NCI-H526 (cell line): ENCODE measurements at regions not wholly inside any gene's neighbourhood (a gene's known extent, or its start where the extent isn't known, plus 50 kb on each side); places are given as distances from the start of the nearest gene placed in this dataset.
"Not testable (repeated sequence)": the region's sequence is repeated elsewhere in the genome, so short reads cannot be mapped to it uniquely, and the experiment has no call there.

Experiments
- DNase-seq, 2 experiments: peaks; one replicate each; lab custom pipeline; 2025; lab: John Stamatoyannopoulos, UW

DNA sequence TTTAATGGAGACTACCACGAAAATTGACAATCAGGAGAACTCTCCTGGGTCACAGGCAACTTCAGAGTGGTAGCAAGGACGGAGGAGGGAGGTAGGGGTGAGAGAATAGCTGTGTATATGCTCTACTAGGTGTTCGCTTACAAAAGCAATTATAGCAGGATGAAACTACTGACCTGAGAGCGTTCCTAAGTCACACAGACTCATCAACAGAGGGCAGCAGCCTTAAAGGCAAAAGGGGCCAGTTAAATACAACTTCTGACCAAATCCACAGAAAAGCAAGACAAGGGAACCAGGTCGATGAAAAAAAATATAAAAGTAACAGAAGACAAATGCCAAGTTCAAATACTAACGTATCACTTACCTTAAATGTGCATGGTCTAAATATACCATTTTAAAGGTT is 894.6 kb downstream of the PLOD2 start:
- DNase-seq = peak in 1 of 2 experiments; percentile 20

DNA sequence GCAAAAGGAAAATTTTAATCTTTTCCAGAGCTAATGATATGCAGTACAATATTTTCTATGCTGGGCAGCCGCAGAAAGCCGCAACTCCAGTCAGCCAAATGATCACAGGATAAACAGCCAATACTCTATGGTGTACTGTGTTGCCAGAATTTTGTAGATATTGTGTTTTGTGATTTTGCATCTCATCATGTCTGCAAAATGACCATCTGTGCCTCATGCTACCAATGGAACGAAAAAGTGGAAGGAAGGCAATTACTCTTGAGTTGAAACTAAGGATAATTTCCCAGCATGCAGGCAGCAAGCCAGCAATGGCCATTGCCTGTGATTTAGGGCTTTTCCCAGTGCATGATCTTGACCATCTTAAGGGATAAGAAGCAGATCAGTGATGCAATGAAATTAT is 891.9 kb downstream of the PLOD2 start:
- no peak for DNase-seq

DNA sequence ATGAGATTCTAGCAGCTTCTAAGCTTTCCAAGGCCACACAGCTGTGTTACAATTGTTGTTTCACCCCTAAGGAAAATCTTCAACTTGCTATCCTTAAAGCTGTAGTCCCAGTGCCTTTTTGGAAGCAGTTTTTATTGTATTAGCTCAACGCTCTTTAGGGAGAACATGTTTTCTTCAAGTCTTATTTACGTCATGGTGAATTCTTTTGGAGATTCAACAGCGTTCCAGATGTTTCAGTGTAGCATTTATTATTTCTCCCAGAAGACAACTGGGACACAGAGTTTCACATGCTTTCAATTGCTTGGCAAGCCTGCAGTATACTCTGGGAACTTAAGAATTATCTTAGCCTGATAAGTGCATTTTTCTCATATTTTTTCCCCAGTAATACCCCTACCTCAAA is 888.3 kb downstream of the PLOD2 start:
- DNase-seq = no peak

DNA sequence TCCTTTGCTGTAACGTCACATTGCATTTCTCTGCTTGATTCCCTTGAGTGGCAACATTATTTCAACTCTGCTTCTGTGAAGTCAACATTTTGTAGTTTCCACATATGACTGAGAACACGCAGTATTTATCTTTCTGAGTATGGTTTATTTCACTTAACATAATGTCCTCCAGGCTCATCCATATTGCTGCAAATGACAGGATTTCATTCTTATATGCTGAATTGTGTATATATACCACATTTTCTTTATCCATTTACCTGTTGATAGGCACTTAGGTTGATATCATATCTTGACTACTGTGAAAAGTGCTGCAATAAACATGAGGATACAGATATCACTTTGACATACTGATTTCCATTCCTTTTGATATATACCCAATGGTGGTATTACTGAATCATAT is 878.5 kb downstream of the PLOD2 start:
- DNase-seq = no peak

DNA sequence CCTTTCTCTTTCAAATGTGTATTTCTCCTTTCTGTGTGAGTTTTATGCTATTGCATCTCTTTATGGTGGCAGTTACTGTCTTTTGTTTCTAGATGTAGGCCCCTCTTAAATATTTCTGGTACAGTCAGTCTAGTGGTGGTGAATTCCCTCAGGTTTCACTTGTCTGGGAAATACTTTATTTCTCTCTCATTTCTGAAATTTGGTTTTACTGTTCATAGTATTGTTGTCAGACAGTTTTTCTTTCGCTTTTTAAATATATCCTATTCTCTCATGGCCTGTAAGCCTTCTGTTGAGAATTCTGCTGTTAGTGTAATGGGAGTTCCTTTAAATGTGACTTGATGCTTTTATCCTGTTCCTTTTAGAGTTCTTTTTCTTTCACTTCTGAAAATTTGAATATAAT is 874.0 kb downstream of the PLOD2 start:
- DNase-seq = no peak

DNA sequence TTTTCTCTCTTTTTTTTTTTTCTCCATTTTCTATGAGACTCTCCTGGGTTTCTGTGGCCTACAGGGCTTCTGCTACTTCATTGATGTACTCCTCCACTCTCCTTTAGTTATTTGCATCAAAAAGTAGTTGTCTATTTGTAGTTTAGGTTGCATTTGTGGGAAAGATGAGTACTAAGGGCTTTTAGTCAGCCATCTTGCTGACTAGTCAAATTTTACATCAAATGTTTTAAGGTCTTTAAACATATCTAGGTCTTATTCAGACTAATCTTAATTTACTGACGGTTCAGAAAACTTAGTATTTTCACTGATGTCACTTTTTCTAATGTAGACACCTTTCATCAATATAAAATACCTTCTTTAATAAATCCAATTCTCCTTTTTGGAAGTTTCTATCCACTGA is 871.0 kb downstream of the PLOD2 start:
- no peak for DNase-seq

DNA sequence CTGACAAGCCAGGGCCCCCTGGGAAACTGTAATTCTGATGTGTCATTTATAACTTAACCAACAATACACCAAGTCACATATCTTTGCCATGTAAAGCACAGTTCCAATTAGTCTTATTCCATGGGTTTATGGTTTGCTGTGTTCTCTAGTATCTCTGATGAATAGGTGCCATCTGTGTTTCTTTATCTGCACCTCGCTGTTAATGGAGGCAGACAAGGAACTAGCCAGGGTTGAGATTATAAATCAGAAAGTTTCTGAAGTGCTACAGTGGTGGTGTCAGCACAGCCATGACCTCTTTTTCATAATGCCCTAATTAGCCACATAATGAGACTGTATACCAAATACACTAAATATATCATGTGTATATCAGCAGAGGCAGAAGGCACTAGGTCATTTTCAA is 866.4 kb downstream of the PLOD2 start:
- no peak for DNase-seq

DNA sequence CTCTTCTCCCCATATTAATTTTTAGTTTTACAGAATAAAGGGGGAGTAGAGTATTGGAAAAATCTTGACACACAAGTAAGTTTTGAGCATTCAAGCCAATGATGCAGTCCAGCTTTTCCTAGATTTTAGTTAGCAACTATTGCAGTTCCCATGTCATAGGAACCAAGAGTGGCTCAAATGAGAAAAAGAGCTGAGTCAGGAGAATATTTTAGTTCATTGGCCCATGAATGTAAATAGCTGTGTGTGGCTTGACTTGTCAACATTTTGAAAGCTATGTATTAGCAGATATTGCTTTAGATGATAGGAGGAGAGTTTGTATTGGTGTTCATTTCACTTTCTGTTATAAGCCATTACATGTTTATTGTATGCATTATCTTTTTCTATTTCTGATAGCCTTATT is 853.7 kb downstream of the PLOD2 start:
- DNase-seq = no peak

DNA sequence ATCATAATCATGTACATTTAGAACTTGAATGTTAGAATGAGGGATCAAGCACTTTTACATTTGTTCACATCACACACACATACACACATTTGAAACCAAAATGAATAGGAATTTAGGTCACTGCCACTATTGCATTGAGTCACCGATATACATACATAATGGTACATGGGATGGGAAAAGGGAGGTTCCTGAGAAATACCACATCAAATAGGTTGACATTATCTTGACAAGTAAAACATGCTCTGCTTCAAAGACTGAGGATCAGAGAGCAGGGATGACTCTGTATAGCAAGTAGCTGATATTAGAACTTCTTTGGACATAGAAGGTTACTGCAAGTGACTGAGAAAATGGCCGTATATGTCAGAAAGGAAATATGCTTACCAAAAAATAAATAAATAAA is 847.2 kb downstream of the PLOD2 start:
- DNase-seq = no peak

DNA sequence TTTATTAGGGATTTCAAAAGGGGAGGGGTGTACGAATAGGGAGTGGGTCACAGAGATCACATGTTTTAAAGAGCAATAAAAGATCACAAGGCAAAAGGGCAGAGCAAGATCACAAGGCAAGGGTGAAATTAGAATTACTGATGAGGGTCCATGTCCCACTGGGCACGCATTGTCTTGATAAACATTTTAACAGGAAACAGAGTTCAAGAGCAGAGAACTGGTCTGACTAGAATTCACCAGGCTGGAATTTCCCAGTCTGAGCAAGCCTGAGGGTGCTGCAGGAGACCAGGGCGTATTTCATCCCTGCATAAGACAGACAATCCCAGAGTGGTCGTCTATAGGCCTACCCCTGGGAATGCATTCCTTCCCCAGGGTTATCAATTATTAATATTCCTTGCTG is 844.7 kb downstream of the PLOD2 start:
- not testable (repeated sequence) for DNase-seq

DNA sequence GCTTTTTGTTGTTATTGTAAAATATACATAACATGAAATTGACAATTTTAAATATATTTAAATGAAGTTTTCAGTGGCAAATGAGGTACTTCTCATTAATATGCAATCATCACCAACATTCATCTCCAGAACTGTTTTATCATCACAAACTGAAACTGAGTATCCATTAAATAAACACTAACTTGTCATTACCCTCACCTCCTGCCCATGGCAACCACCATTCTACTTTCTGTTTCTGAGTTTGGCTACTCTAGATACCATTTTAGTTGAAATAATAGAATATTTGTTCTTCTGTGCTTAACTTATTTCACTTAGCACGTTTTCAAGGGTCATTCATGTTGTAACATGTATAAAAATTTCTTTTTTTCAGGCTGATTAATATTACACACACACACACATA is 834.3 kb downstream of the PLOD2 start:
- no peak for DNase-seq

DNA sequence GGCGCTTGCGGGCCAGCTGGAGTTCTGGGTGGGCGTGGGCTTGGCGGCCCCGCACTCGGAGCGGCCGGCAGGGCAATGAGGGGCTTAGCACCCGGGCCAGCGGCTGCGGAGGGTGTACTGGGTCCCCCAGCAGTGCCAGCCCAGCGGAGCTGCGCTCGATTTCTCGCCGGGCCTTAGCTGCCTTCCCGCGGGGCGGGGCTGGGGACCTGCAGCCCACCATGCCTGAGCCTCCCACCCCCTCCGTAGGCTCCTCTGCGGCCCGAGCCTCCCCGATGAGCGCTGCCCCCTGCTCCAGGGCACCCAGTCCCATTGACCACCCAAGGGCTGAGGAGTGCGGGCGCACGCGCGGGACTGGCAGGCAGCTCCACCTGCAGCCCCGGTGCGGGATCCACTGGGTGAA is 827.6 kb downstream of the PLOD2 start:
- not testable (repeated sequence) for DNase-seq

DNA sequence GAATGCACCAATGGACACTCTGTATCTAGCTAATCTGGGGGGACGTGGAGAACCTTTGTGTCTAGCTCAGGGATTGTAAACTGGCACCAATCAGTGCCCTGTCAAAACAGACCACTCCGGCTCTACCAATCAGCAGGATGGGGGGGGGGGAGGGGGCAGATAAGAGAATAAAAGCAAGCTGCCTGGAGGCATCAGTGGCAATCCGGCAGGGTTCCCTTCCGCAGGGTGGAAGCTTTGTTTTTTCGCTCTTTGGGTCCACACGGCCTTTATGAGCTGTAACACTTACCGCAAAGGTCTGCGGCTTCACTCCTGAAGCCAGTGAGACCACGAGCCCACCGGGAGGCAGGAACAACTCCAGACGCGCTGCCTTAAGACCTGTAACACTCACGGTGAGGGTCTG is 827.1 kb downstream of the PLOD2 start:
- DNase-seq = no peak

DNA sequence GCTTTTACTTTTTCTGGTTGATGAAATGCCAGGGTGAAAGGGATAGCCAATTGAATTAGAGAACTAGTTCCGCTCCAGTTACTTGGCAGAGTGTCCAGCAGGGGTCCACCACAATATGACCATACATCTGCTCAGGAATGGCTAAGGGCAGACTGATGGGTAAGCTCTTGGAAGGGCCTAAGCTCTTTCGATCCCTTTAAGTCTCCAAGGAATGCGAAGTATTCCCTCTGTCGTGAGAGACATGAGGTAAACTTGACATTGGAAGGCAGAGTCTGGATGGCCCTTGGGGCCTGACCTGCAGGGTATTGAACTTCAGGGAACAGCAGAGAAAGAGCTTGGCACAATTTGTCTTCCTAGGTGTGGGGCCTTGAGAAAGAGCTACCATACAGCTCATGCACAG is 805.8 kb downstream of the PLOD2 start:
- DNase-seq = no peak

DNA sequence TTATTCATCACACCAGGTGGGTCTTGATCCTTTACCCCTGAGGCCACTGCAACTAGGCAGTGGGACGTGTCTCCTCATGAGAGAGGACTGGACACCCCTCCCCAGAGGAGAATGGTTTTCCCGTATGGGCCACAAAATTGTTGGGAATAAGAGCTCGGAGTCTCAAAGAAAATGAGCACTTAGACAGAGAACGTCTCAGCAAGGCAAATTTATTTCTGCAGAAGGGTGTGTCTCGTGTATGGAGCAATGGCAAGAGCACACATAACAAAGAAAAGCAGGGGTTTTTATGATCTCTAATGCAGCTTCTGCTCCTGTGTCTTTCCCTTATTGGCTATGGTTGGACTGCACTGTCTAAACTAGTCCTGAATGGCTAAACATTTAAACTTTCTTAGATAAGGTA is 803.5 kb downstream of the PLOD2 start:
- DNase-seq = no peak

DNA sequence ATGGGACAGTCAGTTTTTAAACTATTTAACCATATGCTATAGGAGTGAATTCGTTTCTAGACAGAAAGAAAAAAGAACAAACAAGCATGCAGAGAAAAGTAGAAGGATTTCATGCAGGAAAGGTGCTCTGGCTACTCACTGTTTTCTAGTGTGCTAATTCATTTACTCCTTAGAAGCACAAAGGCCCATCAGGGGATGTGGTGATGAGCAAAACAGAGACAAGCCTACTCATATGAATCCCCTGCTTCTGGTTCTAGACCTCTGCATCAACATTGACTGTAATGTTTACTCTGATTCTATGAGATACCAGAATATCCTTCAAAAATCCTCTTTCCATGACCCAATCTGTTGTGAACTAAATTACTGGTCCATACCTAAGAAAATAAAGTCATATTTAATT is 801.9 kb downstream of the PLOD2 start:
- DNase-seq = no peak

DNA sequence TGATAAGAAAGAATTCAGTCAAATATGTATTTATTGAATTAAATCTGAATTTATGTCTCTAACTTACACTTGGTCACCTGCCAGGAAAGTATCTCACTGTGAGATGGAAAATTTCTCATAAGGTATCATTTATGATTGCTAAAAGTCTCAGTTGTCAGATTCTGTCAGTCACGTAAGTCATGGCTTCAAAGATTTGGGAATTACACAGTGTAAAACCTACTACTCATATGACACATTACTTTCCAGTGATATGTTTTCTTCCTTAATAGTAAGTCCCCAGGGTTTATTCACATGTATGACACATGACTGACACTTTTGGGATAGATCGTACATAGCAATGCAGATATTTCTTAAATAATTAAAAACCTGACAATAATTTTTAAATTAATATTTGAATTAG is 792.2 kb downstream of the PLOD2 start:
- DNase-seq = no peak

DNA sequence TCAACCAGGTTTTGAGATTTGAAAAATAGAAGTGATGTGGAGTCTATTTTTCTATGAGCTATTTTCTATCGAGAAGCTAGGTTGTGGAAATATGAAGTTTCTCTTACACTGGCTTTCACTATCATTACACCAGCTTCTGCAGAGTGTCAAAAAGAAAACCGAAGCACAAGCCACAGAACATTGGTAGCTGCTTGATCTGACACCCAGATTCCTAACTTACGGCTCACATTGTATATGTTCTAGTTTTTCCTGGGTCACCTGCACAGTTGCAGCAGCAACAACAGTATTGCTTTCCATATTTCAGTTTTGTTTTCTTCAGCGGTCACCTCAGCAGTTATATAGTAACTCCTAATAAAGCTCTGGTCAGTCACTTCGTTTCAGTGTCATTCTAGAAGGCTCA is 790.1 kb downstream of the PLOD2 start:
- DNase-seq = no peak

DNA sequence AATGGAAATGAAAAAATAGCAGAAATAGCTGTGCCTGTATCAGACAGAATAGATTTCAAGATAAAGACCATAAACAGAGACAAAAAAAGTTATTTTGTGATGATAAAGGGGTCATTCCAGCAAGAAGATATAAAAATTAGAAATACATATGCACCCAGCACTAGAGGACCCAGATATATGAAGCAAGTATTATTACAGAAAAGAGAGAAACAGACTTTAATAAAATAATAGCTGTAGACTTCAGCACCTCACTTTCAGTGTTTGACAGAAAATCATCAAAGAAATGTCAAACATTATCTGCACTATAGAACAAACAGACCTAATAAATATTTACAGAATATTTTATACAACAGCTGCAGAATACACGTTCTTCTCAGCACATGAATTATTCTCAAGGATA is 783.7 kb downstream of the PLOD2 start:
- no peak for DNase-seq

DNA sequence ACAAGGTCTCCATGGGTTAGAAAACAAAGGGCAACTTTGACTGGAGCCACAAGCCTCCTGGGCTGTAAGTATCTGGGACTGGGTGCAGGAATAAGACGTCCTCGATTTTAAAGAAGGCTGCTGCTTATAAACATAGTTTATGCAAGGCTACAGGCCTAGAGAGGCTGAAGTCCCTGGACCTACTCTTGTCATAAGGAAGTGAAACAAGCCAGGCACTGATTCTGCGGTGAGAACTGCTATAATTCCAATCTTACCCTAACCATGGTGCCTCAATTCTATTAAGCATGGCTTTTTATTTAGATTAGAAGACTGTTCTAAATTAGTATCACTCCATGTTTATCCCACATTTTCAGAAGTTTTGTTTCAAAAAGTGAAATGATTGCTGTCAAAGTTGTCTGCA is 777.6 kb downstream of the PLOD2 start:
- DNase-seq = no peak

DNA sequence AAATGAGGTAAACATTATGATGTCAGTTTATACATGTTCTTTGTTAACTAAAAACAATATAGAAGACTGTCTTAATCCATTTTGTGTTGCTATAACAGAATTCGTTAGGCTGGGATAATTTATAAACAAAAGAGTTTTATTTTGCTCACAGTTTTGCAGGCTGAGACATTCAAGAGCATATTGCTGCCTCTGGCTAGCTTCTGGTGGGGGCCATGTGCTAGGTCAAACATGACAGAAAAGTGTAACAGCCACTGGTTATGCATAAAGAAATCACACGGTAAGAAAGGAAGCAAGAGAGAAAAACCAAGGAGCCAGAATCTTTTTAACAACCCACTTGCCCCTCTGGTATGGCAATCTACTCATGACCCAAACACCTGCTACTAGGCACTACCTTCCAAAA is 776.7 kb downstream of the PLOD2 start:
- DNase-seq = no peak

DNA sequence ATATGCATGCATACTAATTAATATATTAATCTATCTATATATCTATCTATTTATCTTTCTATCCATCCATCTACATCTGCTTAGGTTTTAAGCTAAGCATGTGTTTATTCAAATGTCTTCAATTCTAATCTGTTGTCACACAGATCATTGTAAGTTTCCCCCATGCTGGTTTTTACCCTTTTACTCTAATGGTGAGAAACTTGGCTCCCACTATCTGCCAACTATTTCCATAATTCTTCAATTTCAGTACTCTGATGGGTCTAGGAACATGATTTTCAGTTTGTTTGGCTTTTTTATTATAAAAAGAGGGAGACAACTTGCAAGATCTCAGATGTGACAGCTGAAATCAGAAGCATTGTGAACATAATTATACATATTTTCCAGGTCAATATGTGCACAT is 773.8 kb downstream of the PLOD2 start:
- DNase-seq = no peak

DNA sequence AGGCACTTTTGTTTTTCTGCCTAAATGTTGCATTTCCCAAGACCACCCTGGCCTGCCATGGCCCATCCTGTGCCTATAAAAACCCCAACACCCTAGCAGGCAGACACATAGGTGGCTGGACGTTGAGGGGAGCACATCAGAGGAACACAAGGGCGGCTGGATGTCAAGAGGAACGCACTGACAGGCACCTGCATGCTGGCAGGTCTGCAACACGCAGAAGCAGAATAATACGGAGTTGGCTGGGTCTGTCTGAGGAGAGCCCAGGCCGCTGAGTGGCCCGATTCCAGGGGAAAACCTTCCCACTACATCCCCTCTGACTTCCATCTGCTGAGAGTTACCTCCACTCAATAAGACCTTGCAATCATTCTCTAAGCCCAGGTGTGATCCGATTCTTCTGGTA is 765.6 kb downstream of the PLOD2 start:
- no peak for DNase-seq

DNA sequence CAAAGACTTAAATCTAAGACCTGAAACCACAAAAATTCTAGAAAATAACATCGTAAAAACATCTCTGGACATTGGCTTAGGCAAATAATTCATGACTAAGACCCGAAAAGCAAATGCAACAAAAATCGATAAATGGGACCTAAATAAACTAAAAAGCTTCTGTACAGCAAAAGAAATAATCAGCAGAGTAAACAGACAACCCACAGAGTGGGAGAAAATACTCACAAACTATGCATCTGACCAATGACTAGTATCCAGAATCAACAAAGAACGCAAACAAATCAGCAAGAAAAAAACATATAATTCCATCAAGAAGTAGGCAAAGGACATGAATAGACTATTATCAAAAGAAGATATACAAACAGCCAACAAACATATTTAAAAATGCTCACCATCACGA is 749.4 kb downstream of the PLOD2 start:
- DNase-seq = no peak

DNA sequence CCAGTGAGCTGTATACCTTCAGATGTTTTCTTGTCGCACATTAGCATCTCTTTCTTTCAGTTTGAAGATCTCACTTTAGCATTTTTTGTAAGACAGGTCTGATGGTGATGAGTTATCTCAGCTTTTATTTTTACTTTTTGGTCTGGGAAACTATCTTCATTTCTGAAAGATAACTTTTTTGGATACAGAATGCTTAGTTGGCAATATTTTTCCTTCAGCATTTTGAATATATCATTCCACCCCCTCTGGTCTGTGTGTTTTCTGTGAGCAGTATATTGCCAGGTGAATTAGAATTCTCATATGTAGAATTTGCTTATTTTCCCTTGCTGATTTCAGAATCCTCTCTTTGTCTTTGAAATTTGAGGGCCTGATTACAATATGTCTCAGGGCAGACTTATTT is 743.3 kb downstream of the PLOD2 start:
- no peak for DNase-seq
